ENCODE measurements at regions not wholly inside any gene's neighbourhood (a gene's known extent, or its start where the extent isn't known, plus 50 kb on each side); places are given as distances from the start of the nearest gene placed in this dataset.

- WGBS, result 48% methylated on average over 3 of the region's 3 CpGs
- H3K9me3 ChIP-seq (ENCODE audit: control insufficient read depth, low read length), result no peaks in the 10 kb centered on the region
- no peaks in the 10 kb centered on the region for H3K36me3 ChIP-seq (ENCODE audit: control insufficient read depth in 1 of 2, insufficient read depth in 2 of 2, low read depth in 1 of 2, low read length in 2 of 2)
- H2AFZ ChIP-seq (ENCODE audit: low read depth, low read length), result no peak overlapping the region
- H3K4me1 ChIP-seq (ENCODE audit: control insufficient read depth, insufficient read depth, low read depth, low read length), result peaks cover 2% of the 10 kb centered on the region
- no peak overlapping the region for H3K18ac ChIP-seq (ENCODE audit: low read depth in 1 of 2, low read length in 2 of 2)
- H3K9ac ChIP-seq (ENCODE audit: low read length), result no peak overlapping the region
- H3K4me3 ChIP-seq (ENCODE audit: insufficient read depth in 1 of 2, low read depth in 1 of 2, low read length in 2 of 2), result no peak overlapping the region
- no peak overlapping the region for H2BK15ac ChIP-seq (ENCODE audit: low read depth, poor library complexity, severe bottlenecking)
- H2AK5ac ChIP-seq (ENCODE audit: low read length, severe bottlenecking), result no peak overlapping the region
- no peaks in the 10 kb centered on the region for H3K27me3 ChIP-seq (ENCODE audit: control insufficient read depth in 1 of 2, insufficient read depth in 1 of 2, low read length in 2 of 2)
- no peak overlapping the region for H3K4me2 ChIP-seq (ENCODE audit: low read length, poor library complexity, severe bottlenecking)
- H2BK12ac ChIP-seq (ENCODE audit: low read length in 2 of 2), result no peak overlapping the region
- H4K91ac ChIP-seq (ENCODE audit: low read length), result no peak overlapping the region
- H2BK120ac ChIP-seq (ENCODE audit: low read depth, low read length), result no peak overlapping the region
- no peak overlapping the region for H3K4ac ChIP-seq (ENCODE audit: low read depth in 1 of 2, low read length in 2 of 2)
- H3K79me1 ChIP-seq (replicated peaks; ENCODE audit: low read length, poor library complexity, severe bottlenecking), result no peaks in the 10 kb centered on the region
- H2BK5ac ChIP-seq (ENCODE audit: low read depth, low read length, poor library complexity, severe bottlenecking), result no peak overlapping the region
- DNase-seq, result no peak
- no peak overlapping the region for H4K8ac ChIP-seq (ENCODE audit: low read length)
- no peak overlapping the region for H3K23ac ChIP-seq (ENCODE audit: low read length in 2 of 2)
- no peak overlapping the region for H3K27ac ChIP-seq (ENCODE audit: low read length, poor library complexity, severe bottlenecking)
- no peak overlapping the region for H3K14ac ChIP-seq (ENCODE audit: low read length in 2 of 2)
Observed at GRCh38 chr1:56167596-56167995, 411.8 kb downstream of the PLPP3 start.

DNA sequence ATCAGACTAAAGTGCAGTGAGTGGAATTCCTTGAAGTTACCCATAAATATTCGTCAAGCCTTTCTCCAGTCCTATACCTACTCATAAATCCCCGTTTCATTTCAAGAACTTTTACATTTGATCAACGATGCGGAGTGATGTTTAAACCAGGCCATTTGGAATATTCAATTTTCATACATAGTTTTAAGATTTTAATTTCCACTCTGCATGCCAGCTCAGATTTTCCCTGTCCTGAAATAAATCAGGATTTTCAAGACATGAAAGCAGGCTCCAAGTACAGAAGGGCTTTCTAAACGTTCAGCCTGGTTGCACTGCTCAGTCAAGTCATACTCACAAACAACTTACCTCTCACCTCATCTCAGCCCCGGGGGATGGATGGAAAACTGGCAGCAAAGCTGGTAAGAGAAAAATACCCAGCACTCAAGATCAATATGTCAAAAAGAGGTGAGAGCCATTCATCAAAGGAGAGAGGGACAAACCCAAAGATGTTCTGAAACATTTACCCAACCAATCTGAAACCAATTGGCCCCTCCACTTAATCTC is 418.5 kb downstream of the PLPP3 start:
- H4K8ac ChIP-seq (ENCODE audit: low read length), result no peak overlapping the region

DNA sequence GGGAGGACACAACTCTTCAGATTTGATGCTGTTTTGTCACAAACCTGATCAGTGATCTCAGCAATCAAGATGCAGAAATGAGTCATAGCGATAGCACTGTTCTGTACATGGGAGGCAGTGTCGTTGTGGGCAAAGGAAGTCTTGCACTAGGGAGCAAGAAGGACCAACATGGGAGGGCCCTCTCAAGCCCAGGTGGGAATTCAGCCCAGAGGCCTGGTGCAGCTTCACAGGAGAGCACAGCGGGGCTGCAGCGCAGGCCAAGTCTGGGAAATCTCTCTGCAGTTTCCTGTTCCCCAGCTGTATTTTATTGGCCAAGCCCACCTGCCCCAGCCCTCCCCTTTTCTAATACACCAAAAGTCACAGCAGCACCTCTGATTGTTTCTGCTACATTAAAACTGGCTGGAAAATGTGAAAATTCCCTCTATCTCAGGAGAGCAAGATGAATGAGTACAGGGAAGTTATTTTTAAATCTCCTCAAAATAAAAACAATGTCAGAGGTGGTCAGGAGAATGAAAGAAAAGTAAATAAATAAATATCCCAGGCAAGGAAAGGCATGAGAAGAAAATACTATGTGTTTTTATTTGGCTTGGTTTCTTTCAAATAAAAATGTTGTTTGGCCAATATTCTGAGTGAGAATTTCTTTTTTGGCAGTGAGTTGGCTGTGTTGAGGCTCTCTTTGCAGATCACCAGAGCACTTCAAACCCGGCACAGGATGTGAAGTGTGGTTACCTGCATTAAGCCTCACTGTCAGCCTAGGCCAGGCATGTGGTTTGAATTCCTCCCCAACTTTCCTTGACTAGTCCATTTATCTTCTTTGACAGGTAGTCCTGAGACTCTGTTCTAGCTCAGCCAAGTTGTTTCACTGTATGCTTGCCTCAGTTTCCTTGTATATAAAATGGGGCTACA is 422.1 kb downstream of the PLPP3 start:
- Histone ChIP-seq H3K27me3 (ENCODE audit: control insufficient read depth in 1 of 2, insufficient read depth in 1 of 2, low read length in 2 of 2) (no peaks in the 10 kb centered on the region), H2BK12ac (ENCODE audit: low read length in 2 of 2) (no peak overlapping the region), H3K18ac (ENCODE audit: low read depth in 1 of 2, low read length in 2 of 2) (no peak overlapping the region), H3K23ac (ENCODE audit: low read length in 2 of 2) (no peak overlapping the region), H3K4ac (ENCODE audit: low read depth in 1 of 2, low read length in 2 of 2) (no peak overlapping the region), H3K79me1 (replicated peaks; ENCODE audit: low read length, poor library complexity, severe bottlenecking) (no peaks in the 10 kb centered on the region), H2BK120ac (ENCODE audit: low read depth, low read length) (no peak overlapping the region), H4K91ac (ENCODE audit: low read length) (no peak overlapping the region), H3K27ac (ENCODE audit: low read length, poor library complexity, severe bottlenecking) (no peak overlapping the region), H2AK5ac (ENCODE audit: low read length, severe bottlenecking) (no peak overlapping the region), H3K4me2 (ENCODE audit: low read length, poor library complexity, severe bottlenecking) (no peak overlapping the region), H3K4me3 (ENCODE audit: insufficient read depth in 1 of 2, low read depth in 1 of 2, low read length in 2 of 2) (no peak overlapping the region), H2BK5ac (ENCODE audit: low read depth, low read length, poor library complexity, severe bottlenecking) (no peak overlapping the region), H3K9ac (ENCODE audit: low read length) (no peak overlapping the region), H2BK15ac (ENCODE audit: low read depth, poor library complexity, severe bottlenecking) (no peak overlapping the region), H3K36me3 (ENCODE audit: control insufficient read depth in 1 of 2, insufficient read depth in 2 of 2, low read depth in 1 of 2, low read length in 2 of 2) (no peaks in the 10 kb centered on the region), H3K9me3 (ENCODE audit: control insufficient read depth, low read length) (no peaks in the 10 kb centered on the region), H3K4me1 (ENCODE audit: control insufficient read depth, insufficient read depth, low read depth, low read length) (no peaks in the 10 kb centered on the region), H2AFZ (ENCODE audit: low read depth, low read length) (no peak overlapping the region), H3K14ac (ENCODE audit: low read length in 2 of 2) (no peak overlapping the region), H4K8ac (ENCODE audit: low read length) (no peak overlapping the region)
- DNase-seq, result no peak
- 76% methylated on average over 5 of the region's 5 CpGs for WGBS

More for the DNA sequence above, 418.5 kb downstream of the PLPP3 start:
- H2BK12ac ChIP-seq (ENCODE audit: low read length in 2 of 2), result no peak overlapping the region
- H3K79me1 ChIP-seq (replicated peaks; ENCODE audit: low read length, poor library complexity, severe bottlenecking), result no peaks in the 10 kb centered on the region
- no peaks in the 10 kb centered on the region for H3K27me3 ChIP-seq (ENCODE audit: control insufficient read depth in 1 of 2, insufficient read depth in 1 of 2, low read length in 2 of 2)
- H3K18ac ChIP-seq (ENCODE audit: low read depth in 1 of 2, low read length in 2 of 2), result no peak overlapping the region
- no peak overlapping the region for H2AK5ac ChIP-seq (ENCODE audit: low read length, severe bottlenecking)
- no peak overlapping the region for H2BK15ac ChIP-seq (ENCODE audit: low read depth, poor library complexity, severe bottlenecking)
- H2BK120ac ChIP-seq (ENCODE audit: low read depth, low read length), result no peak overlapping the region
- no peaks in the 10 kb centered on the region for H3K36me3 ChIP-seq (ENCODE audit: control insufficient read depth in 1 of 2, insufficient read depth in 2 of 2, low read depth in 1 of 2, low read length in 2 of 2)
- no peak overlapping the region for H3K27ac ChIP-seq (ENCODE audit: low read length, poor library complexity, severe bottlenecking)
- no peak overlapping the region for H3K4me2 ChIP-seq (ENCODE audit: low read length, poor library complexity, severe bottlenecking)
- no peak overlapping the region for H3K9ac ChIP-seq (ENCODE audit: low read length)
- no peak overlapping the region for H3K14ac ChIP-seq (ENCODE audit: low read length in 2 of 2)
- WGBS, result 81% methylated on average over 6 of the region's 6 CpGs
- no peaks in the 10 kb centered on the region for H3K9me3 ChIP-seq (ENCODE audit: control insufficient read depth, low read length)
- no peak overlapping the region for H3K23ac ChIP-seq (ENCODE audit: low read length in 2 of 2)
- H3K4ac ChIP-seq (ENCODE audit: low read depth in 1 of 2, low read length in 2 of 2), result no peak overlapping the region
- no peak overlapping the region for H2BK5ac ChIP-seq (ENCODE audit: low read depth, low read length, poor library complexity, severe bottlenecking)
- H4K91ac ChIP-seq (ENCODE audit: low read length), result no peak overlapping the region
- no peak for DNase-seq
- no peaks in the 10 kb centered on the region for H3K4me1 ChIP-seq (ENCODE audit: control insufficient read depth, insufficient read depth, low read depth, low read length)
- H2AFZ ChIP-seq (ENCODE audit: low read depth, low read length), result no peak overlapping the region
- H3K4me3 ChIP-seq (ENCODE audit: insufficient read depth in 1 of 2, low read depth in 1 of 2, low read length in 2 of 2), result no peak overlapping the region

GRCh38 chr1:56153276-56153675 is 426.1 kb downstream of the PLPP3 start:
- Histone ChIP-seq H3K4me1 (ENCODE audit: control insufficient read depth, insufficient read depth, low read depth, low read length) (no peaks in the 10 kb centered on the region), H3K9ac (ENCODE audit: low read length) (peak overlapping the region; percentile 7), H3K9me3 (ENCODE audit: control insufficient read depth, low read length) (no peaks in the 10 kb centered on the region), H3K18ac (ENCODE audit: low read depth in 1 of 2, low read length in 2 of 2) (no peak overlapping the region), H3K4me2 (ENCODE audit: low read length, poor library complexity, severe bottlenecking) (no peak overlapping the region), H2BK15ac (ENCODE audit: low read depth, poor library complexity, severe bottlenecking) (no peak overlapping the region), H3K36me3 (ENCODE audit: control insufficient read depth in 1 of 2, insufficient read depth in 2 of 2, low read depth in 1 of 2, low read length in 2 of 2) (no peaks in the 10 kb centered on the region), H4K8ac (ENCODE audit: low read length) (no peak overlapping the region), H4K91ac (ENCODE audit: low read length) (no peak overlapping the region), H3K27ac (ENCODE audit: low read length, poor library complexity, severe bottlenecking) (no peak overlapping the region), H2AK5ac (ENCODE audit: low read length, severe bottlenecking) (no peak overlapping the region), H3K14ac (ENCODE audit: low read length in 2 of 2) (no peak overlapping the region), H3K4me3 (ENCODE audit: insufficient read depth in 1 of 2, low read depth in 1 of 2, low read length in 2 of 2) (no peak overlapping the region), H2AFZ (ENCODE audit: low read depth, low read length) (no peak overlapping the region), H3K4ac (ENCODE audit: low read depth in 1 of 2, low read length in 2 of 2) (no peak overlapping the region), H3K27me3 (ENCODE audit: control insufficient read depth in 1 of 2, insufficient read depth in 1 of 2, low read length in 2 of 2) (no peaks in the 10 kb centered on the region), H2BK12ac (ENCODE audit: low read length in 2 of 2) (no peak overlapping the region), H3K23ac (ENCODE audit: low read length in 2 of 2) (no peak overlapping the region), H2BK120ac (ENCODE audit: low read depth, low read length) (no peak overlapping the region), H3K79me1 (replicated peaks; ENCODE audit: low read length, poor library complexity, severe bottlenecking) (no peaks in the 10 kb centered on the region), H2BK5ac (ENCODE audit: low read depth, low read length, poor library complexity, severe bottlenecking) (no peak overlapping the region)
- 80% methylated on average over 1 of the region's 2 CpGs for WGBS
- no peak for DNase-seq
